Ascending aorta (tissue), 2 donors: ENCODE measurements at regions not wholly inside any gene's neighbourhood (a gene's known extent, or its start where the extent isn't known, plus 50 kb on each side); places are given as distances from the start of the nearest gene placed in this dataset.

Experiments used
- DNase-seq, 2 donors: peaks; one replicate each; pipeline ENCODE4 v3.0.0-alpha.2; 2019; ENCODE audit warnings: low spot score in 2 of 2
- H3K27ac ChIP-seq, 2 donors: fragments of 200-600 bp; sonication (generic); one replicate each; pipeline ENCODE4 v1.5.1; 2016 to 2017; ENCODE audit warnings: mild to moderate bottlenecking in 1 of 2
- H3K27me3 ChIP-seq: fragments of 200-600 bp; sonication (generic); one replicate; pipeline ENCODE4 v1.5.1; 2017
- H3K36me3 ChIP-seq, 2 donors: fragments of 200-600 bp; sonication (generic); one replicate each; pipeline ENCODE4 v1.5.1; 2016
- H3K4me1 ChIP-seq, 2 donors: fragments of 200-600 bp; sonication (generic); one replicate each; pipeline ENCODE4 v1.5.1; 2016 to 2017; ENCODE audit warnings: mild to moderate bottlenecking in 1 of 2
- H3K4me3 ChIP-seq, 2 donors: fragments of 200-600 bp; sonication (generic); one replicate each; pipeline ENCODE4 v1.5.1; 2016 to 2017; ENCODE audit warnings: mild to moderate bottlenecking in 1 of 2
- H3K9me3 ChIP-seq, 2 donors: fragments of 200-600 bp; sonication (generic); one replicate each; pipeline ENCODE4 v1.5.1; 2016
- intact Hi-C: fragments of 100-400 bp; cut with DNase I; formaldehyde crosslinking; loops from one replicate; pipeline ENCODE4 v1.15.1; 2023
- TF ChIP-seq, protein P1 (sequence below), 3 experiments: fragments of 200-600 bp in 2 of 3; fragments of 450-650 bp in 1 of 3; sonication (generic) in 2 of 3; IDR thresholded peaks; one replicate each; pipeline ENCODE4 v1.5.1; 2016 to 2019; ENCODE audit warnings: antibody characterized with exemption in 3 of 3, mild to moderate bottlenecking in 1 of 3, moderate library complexity in 1 of 3

DNA sequence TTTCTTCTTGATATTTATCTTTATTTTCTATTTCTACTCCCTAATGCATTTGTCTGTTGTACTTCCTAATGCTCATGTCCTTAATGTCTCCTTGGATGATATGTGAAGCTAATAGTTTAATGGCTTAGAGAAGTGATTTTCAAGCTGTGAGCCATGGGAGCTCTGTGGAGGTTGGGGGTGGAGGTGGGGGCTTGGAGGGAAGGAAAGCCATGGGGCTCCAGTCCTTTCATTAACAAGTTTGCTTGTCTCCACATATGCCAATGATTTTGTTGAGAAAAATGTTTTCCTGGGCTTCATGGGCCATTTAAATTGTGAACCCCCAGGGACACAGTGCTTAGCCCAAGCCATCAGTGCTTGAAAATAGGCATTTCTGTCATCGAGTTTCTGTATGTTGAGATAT lies 264.1 kb downstream of the SCG2 start:
- Histone ChIP-seq H3K9me3 (no peaks in the 10 kb centered on the region), H3K4me3 (no peak overlapping the region), H3K27me3 (no peaks in the 10 kb centered on the region), H3K4me1 (peaks cover 0 to 3% of the 10 kb centered on the region in 2 donors), H3K27ac (peak overlapping the region in 1 of 2 donors; percentile 11), H3K36me3 (no peaks in the 10 kb centered on the region)
- TF ChIP-seq, protein P1, sequence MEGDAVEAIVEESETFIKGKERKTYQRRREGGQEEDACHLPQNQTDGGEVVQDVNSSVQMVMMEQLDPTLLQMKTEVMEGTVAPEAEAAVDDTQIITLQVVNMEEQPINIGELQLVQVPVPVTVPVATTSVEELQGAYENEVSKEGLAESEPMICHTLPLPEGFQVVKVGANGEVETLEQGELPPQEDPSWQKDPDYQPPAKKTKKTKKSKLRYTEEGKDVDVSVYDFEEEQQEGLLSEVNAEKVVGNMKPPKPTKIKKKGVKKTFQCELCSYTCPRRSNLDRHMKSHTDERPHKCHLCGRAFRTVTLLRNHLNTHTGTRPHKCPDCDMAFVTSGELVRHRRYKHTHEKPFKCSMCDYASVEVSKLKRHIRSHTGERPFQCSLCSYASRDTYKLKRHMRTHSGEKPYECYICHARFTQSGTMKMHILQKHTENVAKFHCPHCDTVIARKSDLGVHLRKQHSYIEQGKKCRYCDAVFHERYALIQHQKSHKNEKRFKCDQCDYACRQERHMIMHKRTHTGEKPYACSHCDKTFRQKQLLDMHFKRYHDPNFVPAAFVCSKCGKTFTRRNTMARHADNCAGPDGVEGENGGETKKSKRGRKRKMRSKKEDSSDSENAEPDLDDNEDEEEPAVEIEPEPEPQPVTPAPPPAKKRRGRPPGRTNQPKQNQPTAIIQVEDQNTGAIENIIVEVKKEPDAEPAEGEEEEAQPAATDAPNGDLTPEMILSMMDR (IDR thresholded peaks at IDR 0.05): no peak
- no peak for DNase-seq
- intact Hi-C loops: no loop called here

DNA sequence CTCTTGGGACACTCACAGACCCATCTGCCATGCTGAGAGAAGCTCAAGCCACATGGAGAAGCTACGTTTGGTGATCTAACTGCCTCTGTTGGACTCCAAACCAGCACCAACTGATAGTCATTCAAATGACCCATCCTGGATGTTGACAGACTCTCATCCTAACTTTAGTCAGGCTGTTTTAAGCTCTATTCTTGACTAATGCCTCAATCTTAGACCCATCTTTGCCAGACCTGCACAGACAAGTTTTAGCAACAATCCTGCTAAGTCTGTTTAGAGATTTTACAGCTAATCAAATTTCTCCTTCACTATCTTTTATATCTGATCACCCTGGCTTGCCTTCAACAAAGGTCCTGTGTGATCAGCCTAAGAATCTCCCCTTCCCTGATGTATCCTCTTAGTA lies 245.1 kb downstream of the SCG2 start:
- DNase-seq: no peak
- H3K9me3 ChIP-seq: peaks cover 0 to 12% of the 10 kb centered on the region in 2 donors
- no peaks in the 10 kb centered on the region for H3K27me3 ChIP-seq
- intact Hi-C loops: no loop called here
- H3K36me3 ChIP-seq: no peaks in the 10 kb centered on the region
- H3K4me1 ChIP-seq: no peaks in the 10 kb centered on the region
- H3K4me3 ChIP-seq: no peak overlapping the region
- H3K27ac ChIP-seq: no peak overlapping the region
- TF ChIP-seq, protein P1 (IDR thresholded peaks at IDR 0.05): no peak

DNA sequence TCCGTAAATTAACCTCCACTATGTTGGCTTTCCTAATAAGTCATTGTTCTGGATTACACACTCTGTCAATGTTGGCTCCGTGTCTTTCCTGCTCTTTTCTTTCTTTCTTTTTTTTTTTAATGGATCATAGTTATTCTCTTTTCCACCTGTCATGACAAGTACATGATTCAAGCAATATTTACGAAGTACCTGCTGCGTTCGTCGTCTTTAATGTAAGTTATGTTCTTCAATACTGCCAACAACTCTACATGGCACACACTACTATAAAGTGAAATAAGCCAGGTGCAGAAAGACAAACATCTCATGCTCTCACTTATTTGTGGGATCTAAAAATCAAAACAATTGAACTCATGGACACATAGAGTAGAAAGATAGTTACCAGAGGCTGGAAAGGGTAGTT lies 239.1 kb downstream of the SCG2 start:
- H3K27me3 ChIP-seq: no peaks in the 10 kb centered on the region
- no peak for DNase-seq
- H3K4me3 ChIP-seq: no peak overlapping the region
- intact Hi-C loops: no loop called here
- no peaks in the 10 kb centered on the region for H3K9me3 ChIP-seq
- TF ChIP-seq, protein P1 (IDR thresholded peaks at IDR 0.05): no peak
- no peak overlapping the region for H3K27ac ChIP-seq
- H3K4me1 ChIP-seq: no peaks in the 10 kb centered on the region
- H3K36me3 ChIP-seq: no peaks in the 10 kb centered on the region

DNA sequence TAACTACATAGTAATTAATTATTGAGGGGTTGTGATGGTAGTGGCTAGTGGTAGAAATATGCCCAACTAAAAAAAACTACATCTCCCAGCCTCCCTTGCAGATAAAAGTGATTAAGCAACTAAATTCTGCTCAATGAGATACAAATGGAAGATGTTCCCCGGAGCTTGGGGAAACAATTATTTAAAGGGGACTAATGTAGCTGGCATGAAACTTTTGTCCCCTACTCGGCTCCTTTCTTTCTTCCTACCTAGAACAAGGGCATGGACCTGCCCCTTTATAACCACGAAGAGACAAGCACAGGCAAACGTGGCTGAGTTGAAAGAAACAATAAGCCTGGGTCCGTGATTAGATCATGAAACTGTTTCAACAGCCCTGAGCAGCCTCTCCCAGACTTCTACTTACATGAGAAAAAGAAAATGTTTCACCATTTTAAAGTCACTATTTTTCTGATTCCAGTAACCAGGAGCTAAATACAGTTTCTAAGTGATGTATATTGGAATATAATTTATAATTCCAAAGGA lies 236.9 kb downstream of the SCG2 start:
- H3K4me3 ChIP-seq: no peak overlapping the region

DNA sequence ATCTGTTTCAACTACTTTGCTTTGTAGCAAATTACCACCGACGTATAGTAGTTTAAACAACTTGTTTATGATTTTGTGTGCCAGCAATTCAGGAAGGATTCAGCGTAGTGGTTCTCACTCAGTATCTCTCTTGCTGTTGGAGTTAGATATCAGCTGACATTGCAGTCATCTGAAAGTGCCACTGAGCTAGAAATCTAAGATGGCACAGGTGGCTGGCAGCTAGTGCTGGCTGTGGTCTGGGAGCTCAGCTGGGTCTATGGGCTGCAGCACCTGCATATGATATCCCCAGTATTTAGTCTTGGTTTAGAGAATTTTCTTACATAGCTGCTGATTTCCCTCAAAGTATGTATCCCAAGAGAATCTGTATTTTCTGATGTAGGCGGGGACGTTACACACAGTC lies 235.6 kb downstream of the SCG2 start:
- intact Hi-C loops: no loop called here
- TF ChIP-seq, protein P1 (IDR thresholded peaks at IDR 0.05): no peak
- Histone ChIP-seq H3K27ac (no peak overlapping the region), H3K27me3 (no peaks in the 10 kb centered on the region), H3K4me3 (no peak overlapping the region), H3K36me3 (no peaks in the 10 kb centered on the region), H3K9me3 (no peaks in the 10 kb centered on the region), H3K4me1 (no peaks in the 10 kb centered on the region)
- DNase-seq: no peak

More for the DNA sequence above, 236.9 kb downstream of the SCG2 start:
- intact Hi-C loops: no loop called here
- TF ChIP-seq, protein P1 (IDR thresholded peaks at IDR 0.05): no peak
- H3K27me3 ChIP-seq: no peaks in the 10 kb centered on the region
- no peaks in the 10 kb centered on the region for H3K36me3 ChIP-seq
- H3K27ac ChIP-seq: no peak overlapping the region
- H3K9me3 ChIP-seq: no peaks in the 10 kb centered on the region
- DNase-seq: no peak
- H3K4me1 ChIP-seq: no peaks in the 10 kb centered on the region

DNA sequence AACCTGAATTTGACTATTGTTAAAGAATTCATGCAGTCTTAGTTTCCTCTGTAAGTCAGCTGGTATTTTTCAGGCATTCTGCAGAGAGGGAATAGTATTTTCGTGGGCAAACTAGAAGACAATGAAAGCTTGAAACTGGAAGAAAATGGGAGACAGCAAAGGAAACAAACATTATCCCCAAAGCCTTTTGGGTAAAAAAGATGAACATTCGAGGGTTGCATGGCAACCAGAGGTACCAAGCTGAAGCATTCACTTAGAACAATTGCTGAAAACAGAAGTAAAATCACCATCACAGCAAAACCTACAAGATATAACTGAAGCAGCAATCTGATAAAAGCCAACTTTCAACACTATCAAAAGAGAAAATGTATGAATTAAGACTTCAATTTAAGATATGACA lies 233.7 kb downstream of the SCG2 start:
- Histone ChIP-seq H3K4me1 (no peaks in the 10 kb centered on the region), H3K9me3 (no peaks in the 10 kb centered on the region), H3K27ac (no peak overlapping the region), H3K4me3 (no peak overlapping the region), H3K27me3 (no peaks in the 10 kb centered on the region), H3K36me3 (no peaks in the 10 kb centered on the region)
- intact Hi-C loops: no loop called here
- TF ChIP-seq, protein P1 (IDR thresholded peaks at IDR 0.05): no peak
- no peak for DNase-seq
